Astrocyte (in vitro differentiated cells and primary cell): ENCODE measurements at regions not wholly inside any gene's neighbourhood (a gene's known extent, or its start where the extent isn't known, plus 50 kb on each side); places are given as distances from the start of the nearest gene placed in this dataset.

Source experiments
- DNase-seq: peaks from one replicate; pipeline ENCODE4 v3.0.0-alpha.2; 2010; ENCODE audit warnings: low read depth
- FAIRE-seq: peaks from 2 replicates; lab custom pipeline; 2011; peaks lifted over from hg19 to GRCh38; lab: Jason Lieb, UNC
- H2AFZ ChIP-seq: 2 replicates; pipeline ENCODE4 v1.6.0; 2012; ENCODE audit warnings: low read depth, low read length, inconsistent platforms
- H3K27ac ChIP-seq: 2 replicates; pipeline ENCODE4 v1.5.1; 2011; ENCODE audit warnings: low read depth, low read length, inconsistent platforms
- H3K27me3 ChIP-seq: 2 replicates; pipeline ENCODE4 v1.6.0; 2011; ENCODE audit warnings: low read length, inconsistent platforms; ENCODE audit not compliant: insufficient read depth
- H3K36me3 ChIP-seq: 2 replicates; pipeline ENCODE4 v1.5.1; 2011; ENCODE audit warnings: low read length, inconsistent platforms; ENCODE audit not compliant: insufficient read depth
- H3K4me1 ChIP-seq: 2 replicates; pipeline ENCODE4 v1.5.1; 2011; ENCODE audit warnings: low read length, inconsistent platforms; ENCODE audit not compliant: insufficient read depth
- H3K4me2 ChIP-seq: 2 replicates; pipeline ENCODE4 v1.6.0; 2012; ENCODE audit warnings: low read length, inconsistent platforms
- H3K4me3 ChIP-seq: 2 replicates; pipeline ENCODE4 v1.5.1; 2011; ENCODE audit warnings: low read depth, mild to moderate bottlenecking, low read length, inconsistent platforms; ENCODE audit not compliant: insufficient read depth
- H3K79me2 ChIP-seq: 2 replicates; pipeline ENCODE4 v1.6.0; 2012; ENCODE audit warnings: mild to moderate bottlenecking, low read length, inconsistent platforms; ENCODE audit not compliant: insufficient read depth
- H3K9ac ChIP-seq: 2 replicates; pipeline ENCODE4 v1.6.0; 2012; ENCODE audit warnings: mild to moderate bottlenecking, low read length, inconsistent platforms
- H3K9me3 ChIP-seq: 2 replicates; pipeline ENCODE4 v1.5.1; 2012; ENCODE audit warnings: low read depth, mild to moderate bottlenecking, low read length, inconsistent platforms; ENCODE audit not compliant: insufficient read depth
- H4K20me1 ChIP-seq: 2 replicates; pipeline ENCODE4 v1.6.0; 2012; ENCODE audit warnings: low read length, inconsistent platforms; ENCODE audit not compliant: insufficient read depth
- H3K27ac Mint-ChIP-seq: one replicate; pipeline ENCODE4 v1.8.0; 2021; ENCODE audit warnings: mild to moderate bottlenecking, mixed read lengths; ENCODE audit not compliant: unreplicated experiment
- H3K27me3 Mint-ChIP-seq: one replicate; pipeline ENCODE4 v1.8.0; 2021; ENCODE audit warnings: low read depth, mixed read lengths; ENCODE audit not compliant: unreplicated experiment
- H3K36me3 Mint-ChIP-seq: one replicate; pipeline ENCODE4 v1.8.0; 2021; ENCODE audit warnings: low read depth, mixed read lengths; ENCODE audit not compliant: unreplicated experiment
- H3K4me1 Mint-ChIP-seq: one replicate; pipeline ENCODE4 v1.8.0; 2021; ENCODE audit warnings: low read depth, mixed read lengths; ENCODE audit not compliant: unreplicated experiment
- H3K4me3 Mint-ChIP-seq: one replicate; pipeline ENCODE4 v1.8.0; 2021; ENCODE audit warnings: mild to moderate bottlenecking, moderate library complexity, mixed read lengths; ENCODE audit not compliant: unreplicated experiment
- H3K9me3 Mint-ChIP-seq: one replicate; pipeline ENCODE4 v1.8.0; 2021; ENCODE audit warnings: mild to moderate bottlenecking, mixed read lengths; ENCODE audit not compliant: unreplicated experiment
- CTCF ChIP-seq: IDR thresholded peaks from 2 replicates; pipeline ENCODE4 v1.5.1; 2011; ENCODE audit warnings: low read depth, mild to moderate bottlenecking, inconsistent platforms, low read length, moderate library complexity; ENCODE audit not compliant: insufficient read depth
- EZH2 ChIP-seq: IDR thresholded peaks from 2 replicates; pipeline ENCODE4 v1.6.1; 2012; ENCODE audit warnings: mild to moderate bottlenecking, low read length, inconsistent platforms; ENCODE audit not compliant: insufficient read depth

GRCh38 chr20:19074356-19074755, 138.1 kb upstream of the SLC24A3 start:
- no peak for FAIRE-seq
- no peak overlapping the region for H3K27ac Mint-ChIP-seq

GRCh38 chr20:19074828-19075516, 137.5 kb upstream of the SLC24A3 start:
- no peak for FAIRE-seq
- peaks cover under 1% of the 10 kb centered on the region for H3K9me3 Mint-ChIP-seq

More at GRCh38 chr20:19074356-19074755, 138.1 kb upstream of the SLC24A3 start:
- no peaks in the 10 kb centered on the region for H3K9me3 Mint-ChIP-seq
- H3K9ac ChIP-seq: no peak overlapping the region
- no peaks in the 10 kb centered on the region for H3K27me3 ChIP-seq
- no peak overlapping the region for H3K4me3 Mint-ChIP-seq
- no peaks in the 10 kb centered on the region for H3K36me3 Mint-ChIP-seq
- no peak overlapping the region for H3K27ac ChIP-seq
- no peaks in the 10 kb centered on the region for H3K4me1 Mint-ChIP-seq
- TF ChIP-seq EZH2 (no peak), CTCF (no peak)
- H3K4me3 ChIP-seq: no peak overlapping the region
- no peak for DNase-seq
- no peak overlapping the region for H3K4me2 ChIP-seq
- H3K4me1 ChIP-seq: no peaks in the 10 kb centered on the region
- no peaks in the 10 kb centered on the region for H3K36me3 ChIP-seq
- H4K20me1 ChIP-seq: no peaks in the 10 kb centered on the region
- peaks cover 13% of the 10 kb centered on the region for H3K27me3 Mint-ChIP-seq
- H3K79me2 ChIP-seq: no peaks in the 10 kb centered on the region
- peaks cover under 1% of the 10 kb centered on the region for H3K9me3 ChIP-seq
- H2AFZ ChIP-seq: no peak overlapping the region

More at GRCh38 chr20:19074828-19075516, 137.5 kb upstream of the SLC24A3 start:
- H3K4me1 Mint-ChIP-seq: no peaks in the 10 kb centered on the region
- no peaks in the 10 kb centered on the region for H3K4me1 ChIP-seq
- no peaks in the 10 kb centered on the region for H3K27me3 ChIP-seq
- H4K20me1 ChIP-seq: no peaks in the 10 kb centered on the region
- H3K4me2 ChIP-seq: no peak overlapping the region
- no peak overlapping the region for H3K27ac ChIP-seq
- H3K36me3 Mint-ChIP-seq: no peaks in the 10 kb centered on the region
- peaks cover 13% of the 10 kb centered on the region for H3K27me3 Mint-ChIP-seq
- no peak overlapping the region for H3K9ac ChIP-seq
- H3K4me3 ChIP-seq: no peak overlapping the region
- H3K4me3 Mint-ChIP-seq: no peak overlapping the region
- H3K27ac Mint-ChIP-seq: no peak overlapping the region
- H3K9me3 ChIP-seq: peaks cover 2% of the 10 kb centered on the region
- no peak overlapping the region for H2AFZ ChIP-seq
- no peak for DNase-seq
- H3K36me3 ChIP-seq: no peaks in the 10 kb centered on the region
- no peaks in the 10 kb centered on the region for H3K79me2 ChIP-seq
- no peak for TF ChIP-seq EZH2
- TF ChIP-seq CTCF: no peak
